ENCODE measurements at regions not wholly inside any gene's neighbourhood (a gene's known extent, or its start where the extent isn't known, plus 50 kb on each side); places are given as distances from the start of the nearest gene placed in this dataset.

GRCh38 chr4:96952610-96953009 lies 1112.7 kb downstream of the PDHA2 start:
- no peak for DNase-seq

GRCh38 chr4:96955226-96955625 lies 1115.3 kb downstream of the PDHA2 start:
- DNase-seq: no peak
- Mint-ChIP-seq H3K4me3 (no peak overlapping the region), H3K27ac (no peak overlapping the region), H3K36me3 (ENCODE audit: low read depth) (no peaks in the 10 kb centered on the region; the same call in 1 of the 2 replicates), H3K27me3 (ENCODE audit: insufficient read depth) (no peaks in the 10 kb centered on the region), H3K4me1 (ENCODE audit: low read depth) (no peaks in the 10 kb centered on the region), H3K9me3 (peaks cover 29% of the 10 kb centered on the region)
- TF ChIP-seq CTCF (IDR thresholded peaks at IDR 0.05): no peak

More at GRCh38 chr4:96952610-96953009, 1112.7 kb downstream of the PDHA2 start:
- Mint-ChIP-seq H3K9me3 (peaks cover 32% of the 10 kb centered on the region), H3K4me1 (ENCODE audit: low read depth) (no peaks in the 10 kb centered on the region), H3K27me3 (ENCODE audit: insufficient read depth) (no peaks in the 10 kb centered on the region), H3K27ac (no peak overlapping the region), H3K36me3 (ENCODE audit: low read depth) (no peaks in the 10 kb centered on the region; the same call in 1 of the 2 replicates), H3K4me3 (no peak overlapping the region)
- TF ChIP-seq CTCF (IDR thresholded peaks at IDR 0.05): no peak

- no peaks in the 10 kb centered on the region for H3K27me3 Mint-ChIP-seq (ENCODE audit: insufficient read depth)
These were observed 1115.8 kb downstream of the PDHA2 start for GRCh38 chr4:96955691-96956090.

GRCh38 chr4:96969455-96969854 lies 1129.6 kb downstream of the PDHA2 start:
- H3K36me3 Mint-ChIP-seq (ENCODE audit: low read depth): no peaks in the 10 kb centered on the region
- no peak overlapping the region for H3K4me3 Mint-ChIP-seq
- no peaks in the 10 kb centered on the region for H3K27me3 Mint-ChIP-seq (ENCODE audit: insufficient read depth)
- no peaks in the 10 kb centered on the region for H3K4me1 Mint-ChIP-seq (ENCODE audit: low read depth)
- DNase-seq: no peak
- H3K27ac Mint-ChIP-seq: no peak overlapping the region
- peaks cover 36% of the 10 kb centered on the region for H3K9me3 Mint-ChIP-seq
- TF ChIP-seq CTCF (IDR thresholded peaks at IDR 0.05): no peak

More at GRCh38 chr4:96955691-96956090, 1115.8 kb downstream of the PDHA2 start:
- DNase-seq: no peak
- Mint-ChIP-seq H3K36me3 (ENCODE audit: low read depth) (no peaks in the 10 kb centered on the region; the same call in 1 of the 2 replicates), H3K4me3 (no peak overlapping the region), H3K9me3 (peaks cover 27% of the 10 kb centered on the region), H3K4me1 (ENCODE audit: low read depth) (no peaks in the 10 kb centered on the region), H3K27ac (no peak overlapping the region)
- TF ChIP-seq CTCF (IDR thresholded peaks at IDR 0.05): no peak

- TF ChIP-seq CTCF (IDR thresholded peaks at IDR 0.05): no peak
- no peak for DNase-seq
- Mint-ChIP-seq H3K27me3 (ENCODE audit: insufficient read depth) (no peaks in the 10 kb centered on the region), H3K36me3 (ENCODE audit: low read depth) (no peaks in the 10 kb centered on the region), H3K4me1 (ENCODE audit: low read depth) (no peaks in the 10 kb centered on the region), H3K27ac (no peak overlapping the region), H3K4me3 (no peak overlapping the region), H3K9me3 (peaks cover 27% of the 10 kb centered on the region)
These were observed 1133.0 kb downstream of the PDHA2 start for GRCh38 chr4:96972920-96973319.

- no peaks in the 10 kb centered on the region for H3K36me3 Mint-ChIP-seq (ENCODE audit: low read depth)
These were observed 1134.4 kb downstream of the PDHA2 start for GRCh38 chr4:96974295-96974694.

More at GRCh38 chr4:96974295-96974694, 1134.4 kb downstream of the PDHA2 start:
- Mint-ChIP-seq H3K27ac (no peak overlapping the region), H3K4me1 (ENCODE audit: low read depth) (no peaks in the 10 kb centered on the region), H3K9me3 (peaks cover 17% of the 10 kb centered on the region), H3K27me3 (ENCODE audit: insufficient read depth) (no peaks in the 10 kb centered on the region), H3K4me3 (no peak overlapping the region)
- no peak for DNase-seq
- no peak for TF ChIP-seq CTCF (IDR thresholded peaks at IDR 0.05)
